Mesothelial cell of epicardium (in vitro differentiated cells): ENCODE measurements at regions not wholly inside any gene's neighbourhood (a gene's known extent, or its start where the extent isn't known, plus 50 kb on each side); places are given as distances from the start of the nearest gene placed in this dataset.

Experiments used
- DNase-seq, 2 experiments: peaks; one replicate each; pipeline ENCODE4 v3.0.0; 2021; ENCODE audit warnings: low spot score in 2 of 2; ENCODE audit not compliant: unreplicated experiment in 2 of 2
- H3K27ac Mint-ChIP-seq: 2 replicates; pipeline ENCODE4 v1.8.0; 2021; ENCODE audit warnings: mixed read lengths
- H3K27me3 Mint-ChIP-seq: 2 replicates; pipeline ENCODE4 v1.8.0; 2021; ENCODE audit warnings: low read depth, mixed read lengths
- H3K36me3 Mint-ChIP-seq: 2 replicates; pipeline ENCODE4 v1.8.0; 2021; ENCODE audit warnings: mixed read lengths
- H3K4me1 Mint-ChIP-seq: 2 replicates; pipeline ENCODE4 v1.8.0; 2021; ENCODE audit warnings: mixed read lengths
- H3K4me3 Mint-ChIP-seq: 2 replicates; pipeline ENCODE4 v1.8.0; 2021; ENCODE audit warnings: mild to moderate bottlenecking, moderate library complexity, mixed read lengths
- H3K9me3 Mint-ChIP-seq: 2 replicates; pipeline ENCODE4 v1.8.0; 2021; ENCODE audit warnings: mixed read lengths
- TF ChIP-seq, protein P1 (sequence below): fragments of 200-600 bp; sonication (generic); IDR thresholded peaks from one replicate; pipeline ENCODE4 v1.5.0; 2021; ENCODE audit warnings: antibody characterized with exemption; ENCODE audit not compliant: unreplicated experiment

GRCh38 chr12:28938581-28939235 lies 210.4 kb upstream of the FAR2 start:
- Mint-ChIP-seq H3K27me3 (no peaks in the 10 kb centered on the region), H3K36me3 (no peaks in the 10 kb centered on the region), H3K4me3 (no peak overlapping the region), H3K4me1 (peaks cover 19% of the 10 kb centered on the region), H3K27ac (no peak overlapping the region), H3K9me3 (peaks cover 1% of the 10 kb centered on the region)
- no peak for DNase-seq
- TF ChIP-seq, protein P1, sequence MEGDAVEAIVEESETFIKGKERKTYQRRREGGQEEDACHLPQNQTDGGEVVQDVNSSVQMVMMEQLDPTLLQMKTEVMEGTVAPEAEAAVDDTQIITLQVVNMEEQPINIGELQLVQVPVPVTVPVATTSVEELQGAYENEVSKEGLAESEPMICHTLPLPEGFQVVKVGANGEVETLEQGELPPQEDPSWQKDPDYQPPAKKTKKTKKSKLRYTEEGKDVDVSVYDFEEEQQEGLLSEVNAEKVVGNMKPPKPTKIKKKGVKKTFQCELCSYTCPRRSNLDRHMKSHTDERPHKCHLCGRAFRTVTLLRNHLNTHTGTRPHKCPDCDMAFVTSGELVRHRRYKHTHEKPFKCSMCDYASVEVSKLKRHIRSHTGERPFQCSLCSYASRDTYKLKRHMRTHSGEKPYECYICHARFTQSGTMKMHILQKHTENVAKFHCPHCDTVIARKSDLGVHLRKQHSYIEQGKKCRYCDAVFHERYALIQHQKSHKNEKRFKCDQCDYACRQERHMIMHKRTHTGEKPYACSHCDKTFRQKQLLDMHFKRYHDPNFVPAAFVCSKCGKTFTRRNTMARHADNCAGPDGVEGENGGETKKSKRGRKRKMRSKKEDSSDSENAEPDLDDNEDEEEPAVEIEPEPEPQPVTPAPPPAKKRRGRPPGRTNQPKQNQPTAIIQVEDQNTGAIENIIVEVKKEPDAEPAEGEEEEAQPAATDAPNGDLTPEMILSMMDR: no peak

- Mint-ChIP-seq H3K9me3 (peaks cover 8% of the 10 kb centered on the region), H3K4me3 (no peak overlapping the region), H3K36me3 (no peaks in the 10 kb centered on the region), H3K27me3 (no peaks in the 10 kb centered on the region), H3K4me1 (peaks cover 19% of the 10 kb centered on the region), H3K27ac (no peak overlapping the region)
- DNase-seq: no peak
- TF ChIP-seq, protein P1: no peak
These were observed 209.7 kb upstream of the FAR2 start for GRCh38 chr12:28939427-28939826.

DNA sequence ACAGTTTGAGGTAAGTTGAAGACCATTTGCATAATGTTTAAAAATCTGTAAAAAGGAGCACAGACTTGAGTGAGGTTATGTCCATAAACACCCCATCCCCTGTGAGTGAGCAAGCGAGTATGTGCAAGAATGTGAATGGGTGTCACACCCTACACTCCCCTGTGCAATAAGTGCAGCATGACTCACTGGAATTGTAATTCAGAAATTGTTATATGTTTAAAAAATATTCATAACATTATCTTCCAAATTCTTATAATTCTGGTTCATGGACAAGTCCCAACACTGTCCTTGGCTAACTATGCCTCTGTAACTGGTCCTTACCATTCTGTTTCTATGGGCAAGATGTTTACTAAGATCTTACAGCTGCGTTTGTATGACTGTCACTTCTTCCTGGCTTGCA lies 207.8 kb upstream of the FAR2 start:
- Mint-ChIP-seq H3K27ac (no peak overlapping the region), H3K9me3 (peaks cover 9% of the 10 kb centered on the region), H3K36me3 (no peaks in the 10 kb centered on the region), H3K4me1 (peaks cover 19% of the 10 kb centered on the region), H3K4me3 (no peak overlapping the region), H3K27me3 (no peaks in the 10 kb centered on the region)
- TF ChIP-seq, protein P1: no peak
- DNase-seq: no peak

DNA sequence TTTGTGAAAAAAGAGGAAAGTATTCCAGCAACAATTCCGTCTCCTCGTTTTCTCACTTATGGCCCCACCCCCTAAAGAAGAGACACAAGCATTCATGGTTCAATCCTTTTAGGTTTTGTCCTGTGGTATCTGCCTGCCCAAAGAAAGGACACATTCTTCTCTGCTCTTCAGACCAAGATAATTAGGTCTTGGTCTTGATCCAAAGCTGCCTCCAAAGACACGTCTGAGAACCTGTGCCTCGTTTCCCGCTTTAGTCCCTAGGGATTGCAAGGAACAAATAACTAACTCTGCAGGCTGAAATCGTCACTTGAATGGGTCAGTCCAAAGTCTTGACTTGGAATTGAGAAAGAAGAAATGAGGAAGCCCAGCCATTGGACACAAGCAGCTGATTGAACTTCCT lies 202.7 kb upstream of the FAR2 start:
- no peak overlapping the region for H3K4me3 Mint-ChIP-seq
- no peak overlapping the region for H3K27ac Mint-ChIP-seq
- peaks cover 9% of the 10 kb centered on the region for H3K9me3 Mint-ChIP-seq
- DNase-seq: no peak
- TF ChIP-seq, protein P1: no peak
- no peaks in the 10 kb centered on the region for H3K4me1 Mint-ChIP-seq
- no peaks in the 10 kb centered on the region for H3K27me3 Mint-ChIP-seq
- no peaks in the 10 kb centered on the region for H3K36me3 Mint-ChIP-seq

DNA sequence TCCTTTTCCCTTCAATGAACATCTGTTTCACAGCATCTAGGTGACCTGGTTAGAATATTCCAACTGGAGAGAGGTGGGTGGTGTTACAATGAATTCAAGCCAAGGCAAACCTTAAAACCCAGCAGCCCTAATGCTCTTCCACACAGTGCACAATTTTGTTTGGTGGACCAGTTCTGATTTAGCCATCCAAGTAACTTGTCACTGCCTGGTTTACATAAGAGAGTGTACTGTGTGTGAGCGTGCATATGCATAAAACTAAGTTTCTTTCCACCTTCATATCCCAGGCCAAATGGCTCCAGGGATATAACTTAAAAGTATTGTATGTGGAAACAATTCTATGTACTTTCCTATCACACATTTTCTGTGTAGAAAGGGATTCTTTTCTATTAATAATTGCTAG lies 200.4 kb upstream of the FAR2 start:
- TF ChIP-seq, protein P1: no peak
- H3K4me1 Mint-ChIP-seq: no peaks in the 10 kb centered on the region
- H3K9me3 Mint-ChIP-seq: peaks cover 8% of the 10 kb centered on the region
- no peak for DNase-seq
- no peak overlapping the region for H3K27ac Mint-ChIP-seq
- H3K27me3 Mint-ChIP-seq: no peaks in the 10 kb centered on the region
- H3K4me3 Mint-ChIP-seq: no peak overlapping the region
- no peaks in the 10 kb centered on the region for H3K36me3 Mint-ChIP-seq

DNA sequence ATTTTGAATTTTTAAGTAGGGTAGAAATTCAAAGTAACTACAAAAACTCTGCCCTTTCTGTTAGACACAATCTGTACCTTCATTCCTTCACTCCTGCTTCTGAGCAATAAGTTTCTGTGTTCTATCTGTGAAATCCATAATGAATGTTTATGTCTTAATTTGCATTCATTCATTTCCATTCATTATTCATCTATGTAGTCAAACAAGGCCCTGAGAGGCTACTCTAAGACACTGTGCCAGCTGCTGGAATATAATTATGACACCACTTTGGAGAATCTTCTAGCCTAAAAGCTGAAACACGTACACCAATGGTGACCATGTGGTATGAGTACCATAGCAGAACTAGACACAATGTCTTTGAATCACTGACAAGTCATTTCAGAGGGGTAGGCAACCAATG lies 199.9 kb upstream of the FAR2 start:
- Mint-ChIP-seq H3K36me3 (no peaks in the 10 kb centered on the region), H3K27ac (no peak overlapping the region), H3K27me3 (no peaks in the 10 kb centered on the region), H3K4me3 (no peak overlapping the region), H3K9me3 (peaks cover 3% of the 10 kb centered on the region), H3K4me1 (no peaks in the 10 kb centered on the region)
- DNase-seq: no peak
- TF ChIP-seq, protein P1: no peak
